HS-27A (cell line): ENCODE measurements at regions not wholly inside any gene's neighbourhood (a gene's known extent, or its start where the extent isn't known, plus 50 kb on each side); places are given as distances from the start of the nearest gene placed in this dataset.
"Not testable (repeated sequence)": the region's sequence is repeated elsewhere in the genome, so short reads cannot be mapped to it uniquely, and the experiment has no call there.

Source experiments
- DNase-seq: peaks from one replicate; pipeline ENCODE4 v3.0.0-alpha.2; 2012; ENCODE audit warnings: low read depth, missing footprints

GRCh38 chr13:22979952-22980351 lies 200.8 kb upstream of the SGCG start:
- no peak for DNase-seq

GRCh38 chr13:22980936-22981335 lies 199.8 kb upstream of the SGCG start:
- DNase-seq: no peak

- DNase-seq: no peak
Observed at GRCh38 chr13:22993148-22993547, 187.6 kb upstream of the SGCG start.

GRCh38 chr13:23003446-23003845 lies 177.3 kb upstream of the SGCG start:
- no peak for DNase-seq

GRCh38 chr13:23007426-23007825 lies 173.4 kb upstream of the SGCG start:
- DNase-seq: no peak

- DNase-seq: no peak
Observed at GRCh38 chr13:23018143-23018542, 162.6 kb upstream of the SGCG start.

- DNase-seq: no peak
Observed at GRCh38 chr13:23020246-23020843, 160.4 kb upstream of the SGCG start.

GRCh38 chr13:23021906-23022305 lies 158.9 kb upstream of the SGCG start:
- no peak for DNase-seq

GRCh38 chr13:23022704-23023103 lies 158.1 kb upstream of the SGCG start:
- DNase-seq: no peak

GRCh38 chr13:23025864-23026608 lies 154.7 kb upstream of the SGCG start:
- no peak for DNase-seq

GRCh38 chr13:23039266-23039935 lies 141.4 kb upstream of the SGCG start:
- no peak for DNase-seq

GRCh38 chr13:23042181-23042580 lies 138.6 kb upstream of the SGCG start:
- DNase-seq: no peak

- no peak for DNase-seq
Observed at GRCh38 chr13:23044906-23045305, 135.9 kb upstream of the SGCG start.

GRCh38 chr13:23050126-23050525 lies 130.7 kb upstream of the SGCG start:
- DNase-seq: no peak

- not testable (repeated sequence) for DNase-seq
Observed at GRCh38 chr13:23053711-23054110, 127.1 kb upstream of the SGCG start.

- DNase-seq: no peak
Observed at GRCh38 chr13:23059173-23059572, 121.6 kb upstream of the SGCG start.

GRCh38 chr13:23060959-23061358 lies 119.8 kb upstream of the SGCG start:
- DNase-seq: no peak

GRCh38 chr13:23067129-23067528 lies 113.7 kb upstream of the SGCG start:
- no peak for DNase-seq

- DNase-seq: no peak
Observed at GRCh38 chr13:23069566-23069965, 111.2 kb upstream of the SGCG start.

- DNase-seq: no peak
Observed at GRCh38 chr13:23074075-23074828, 106.5 kb upstream of the SGCG start.

GRCh38 chr13:23081220-23081619 lies 99.6 kb upstream of the SGCG start:
- no peak for DNase-seq

- no peak for DNase-seq
Observed at GRCh38 chr13:23081901-23082300, 98.9 kb upstream of the SGCG start.
